WTC11 (cell line): ENCODE measurements at regions not wholly inside any gene's neighbourhood (a gene's known extent, or its start where the extent isn't known, plus 50 kb on each side); places are given as distances from the start of the nearest gene placed in this dataset.
"Not testable (repeated sequence)": the region's sequence is repeated elsewhere in the genome, so short reads cannot be mapped to it uniquely, and the experiment has no call there.

ENCODE experiments used
- E2F1 ChIP-seq: sonication (generic); formaldehyde crosslinking; IDR thresholded peaks from 2 replicates; pipeline ENCODE4 v1.8.0; 2022; ENCODE audit warnings: mild to moderate bottlenecking, missing genetic modification reagents
- FOXK1 ChIP-seq: sonication (generic); formaldehyde crosslinking; IDR thresholded peaks from 2 replicates; pipeline ENCODE4 v1.8.0; 2022; ENCODE audit warnings: mild to moderate bottlenecking, moderate library complexity, missing genetic modification reagents
- GABPB1 ChIP-seq: sonication (generic); formaldehyde crosslinking; IDR thresholded peaks from 2 replicates; pipeline ENCODE4 v1.8.1; 2023; ENCODE audit warnings: mild to moderate bottlenecking, missing genetic modification reagents
- IRF1 ChIP-seq: sonication (generic); formaldehyde crosslinking; IDR thresholded peaks from 2 replicates; pipeline ENCODE4 v1.8.0; 2023; ENCODE audit warnings: missing genetic modification reagents
- NR2C2 ChIP-seq: sonication (generic); formaldehyde crosslinking; IDR thresholded peaks from 2 replicates; pipeline ENCODE4 v1.8.0; 2022; ENCODE audit warnings: mild to moderate bottlenecking, missing genetic modification reagents
- TP53 ChIP-seq: sonication (generic); formaldehyde crosslinking; IDR thresholded peaks from 2 replicates; pipeline ENCODE4 v1.8.1; 2023; ENCODE audit warnings: mild to moderate bottlenecking, missing genetic modification reagents
- USF1 ChIP-seq: sonication (generic); formaldehyde crosslinking; IDR thresholded peaks from 2 replicates; pipeline ENCODE4 v1.8.0; 2022; ENCODE audit warnings: mild to moderate bottlenecking, missing genetic modification reagents
- ZNF232 ChIP-seq: sonication (generic); formaldehyde crosslinking; IDR thresholded peaks from 2 replicates; pipeline ENCODE4 v1.8.0; 2022; ENCODE audit warnings: mild to moderate bottlenecking, missing genetic modification reagents
- ZNF263 ChIP-seq: sonication (generic); formaldehyde crosslinking; IDR thresholded peaks from 2 replicates; pipeline ENCODE4 v1.8.1; 2022; ENCODE audit warnings: low read depth, mild to moderate bottlenecking, moderate library complexity, missing genetic modification reagents
- TF ChIP-seq, protein P1 (sequence below): fragments of 200-600 bp; IDR thresholded peaks from 2 replicates; pipeline ENCODE4 v1.8.0; 2022; ENCODE audit warnings: antibody characterized with exemption
- TF ChIP-seq, protein P2 (sequence below): sonication (generic); formaldehyde crosslinking; IDR thresholded peaks from 2 replicates; pipeline ENCODE4 v1.8.1; 2023; ENCODE audit warnings: mild to moderate bottlenecking, missing genetic modification reagents
- TF ChIP-seq, protein P3 (sequence below): sonication (generic); formaldehyde crosslinking; IDR thresholded peaks from 2 replicates; pipeline ENCODE4 v1.8.0; 2023; ENCODE audit warnings: mild to moderate bottlenecking, missing genetic modification reagents
- TF ChIP-seq, protein P4 (sequence below): sonication (generic); formaldehyde crosslinking; IDR thresholded peaks from 2 replicates; pipeline ENCODE4 v1.8.0; 2022; ENCODE audit warnings: mild to moderate bottlenecking, missing genetic modification reagents

DNA sequence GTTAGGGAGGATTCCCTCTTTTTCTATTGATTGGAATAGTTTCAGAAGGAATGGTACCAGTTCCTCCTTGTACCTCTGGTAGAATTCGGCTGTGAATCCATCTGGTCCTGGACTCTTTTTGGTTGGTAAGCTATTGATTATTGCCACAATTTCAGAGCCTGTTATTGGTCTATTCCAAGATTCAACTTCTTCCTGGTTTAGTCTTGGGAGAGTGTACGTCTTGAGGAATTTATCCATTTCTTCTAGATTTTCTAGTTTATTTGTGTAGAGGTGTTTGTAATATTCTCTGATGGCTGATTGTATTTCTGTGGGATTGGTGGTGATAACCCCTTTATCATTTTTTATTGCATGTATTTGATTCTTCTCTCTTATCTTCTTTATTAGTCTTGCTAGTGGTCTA lies 96.4 kb downstream of the ANKRD30BL start:
- TF ChIP-seq, protein P1, sequence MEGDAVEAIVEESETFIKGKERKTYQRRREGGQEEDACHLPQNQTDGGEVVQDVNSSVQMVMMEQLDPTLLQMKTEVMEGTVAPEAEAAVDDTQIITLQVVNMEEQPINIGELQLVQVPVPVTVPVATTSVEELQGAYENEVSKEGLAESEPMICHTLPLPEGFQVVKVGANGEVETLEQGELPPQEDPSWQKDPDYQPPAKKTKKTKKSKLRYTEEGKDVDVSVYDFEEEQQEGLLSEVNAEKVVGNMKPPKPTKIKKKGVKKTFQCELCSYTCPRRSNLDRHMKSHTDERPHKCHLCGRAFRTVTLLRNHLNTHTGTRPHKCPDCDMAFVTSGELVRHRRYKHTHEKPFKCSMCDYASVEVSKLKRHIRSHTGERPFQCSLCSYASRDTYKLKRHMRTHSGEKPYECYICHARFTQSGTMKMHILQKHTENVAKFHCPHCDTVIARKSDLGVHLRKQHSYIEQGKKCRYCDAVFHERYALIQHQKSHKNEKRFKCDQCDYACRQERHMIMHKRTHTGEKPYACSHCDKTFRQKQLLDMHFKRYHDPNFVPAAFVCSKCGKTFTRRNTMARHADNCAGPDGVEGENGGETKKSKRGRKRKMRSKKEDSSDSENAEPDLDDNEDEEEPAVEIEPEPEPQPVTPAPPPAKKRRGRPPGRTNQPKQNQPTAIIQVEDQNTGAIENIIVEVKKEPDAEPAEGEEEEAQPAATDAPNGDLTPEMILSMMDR: not testable (repeated sequence)
- not testable (repeated sequence) for TF ChIP-seq IRF1 (CRISPR knock-in tag); USF1 (CRISPR knock-in tag); GABPB1 (CRISPR knock-in tag); E2F1; ZNF232 (CRISPR knock-in tag); NR2C2 (CRISPR knock-in tag); ZNF263 (CRISPR knock-in tag); FOXK1; TP53
- TF ChIP-seq, protein P2, sequence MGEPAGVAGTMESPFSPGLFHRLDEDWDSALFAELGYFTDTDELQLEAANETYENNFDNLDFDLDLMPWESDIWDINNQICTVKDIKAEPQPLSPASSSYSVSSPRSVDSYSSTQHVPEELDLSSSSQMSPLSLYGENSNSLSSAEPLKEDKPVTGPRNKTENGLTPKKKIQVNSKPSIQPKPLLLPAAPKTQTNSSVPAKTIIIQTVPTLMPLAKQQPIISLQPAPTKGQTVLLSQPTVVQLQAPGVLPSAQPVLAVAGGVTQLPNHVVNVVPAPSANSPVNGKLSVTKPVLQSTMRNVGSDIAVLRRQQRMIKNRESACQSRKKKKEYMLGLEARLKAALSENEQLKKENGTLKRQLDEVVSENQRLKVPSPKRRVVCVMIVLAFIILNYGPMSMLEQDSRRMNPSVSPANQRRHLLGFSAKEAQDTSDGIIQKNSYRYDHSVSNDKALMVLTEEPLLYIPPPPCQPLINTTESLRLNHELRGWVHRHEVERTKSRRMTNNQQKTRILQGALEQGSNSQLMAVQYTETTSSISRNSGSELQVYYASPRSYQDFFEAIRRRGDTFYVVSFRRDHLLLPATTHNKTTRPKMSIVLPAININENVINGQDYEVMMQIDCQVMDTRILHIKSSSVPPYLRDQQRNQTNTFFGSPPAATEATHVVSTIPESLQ (CRISPR knock-in tag): not testable (repeated sequence)
- TF ChIP-seq, protein P3, sequence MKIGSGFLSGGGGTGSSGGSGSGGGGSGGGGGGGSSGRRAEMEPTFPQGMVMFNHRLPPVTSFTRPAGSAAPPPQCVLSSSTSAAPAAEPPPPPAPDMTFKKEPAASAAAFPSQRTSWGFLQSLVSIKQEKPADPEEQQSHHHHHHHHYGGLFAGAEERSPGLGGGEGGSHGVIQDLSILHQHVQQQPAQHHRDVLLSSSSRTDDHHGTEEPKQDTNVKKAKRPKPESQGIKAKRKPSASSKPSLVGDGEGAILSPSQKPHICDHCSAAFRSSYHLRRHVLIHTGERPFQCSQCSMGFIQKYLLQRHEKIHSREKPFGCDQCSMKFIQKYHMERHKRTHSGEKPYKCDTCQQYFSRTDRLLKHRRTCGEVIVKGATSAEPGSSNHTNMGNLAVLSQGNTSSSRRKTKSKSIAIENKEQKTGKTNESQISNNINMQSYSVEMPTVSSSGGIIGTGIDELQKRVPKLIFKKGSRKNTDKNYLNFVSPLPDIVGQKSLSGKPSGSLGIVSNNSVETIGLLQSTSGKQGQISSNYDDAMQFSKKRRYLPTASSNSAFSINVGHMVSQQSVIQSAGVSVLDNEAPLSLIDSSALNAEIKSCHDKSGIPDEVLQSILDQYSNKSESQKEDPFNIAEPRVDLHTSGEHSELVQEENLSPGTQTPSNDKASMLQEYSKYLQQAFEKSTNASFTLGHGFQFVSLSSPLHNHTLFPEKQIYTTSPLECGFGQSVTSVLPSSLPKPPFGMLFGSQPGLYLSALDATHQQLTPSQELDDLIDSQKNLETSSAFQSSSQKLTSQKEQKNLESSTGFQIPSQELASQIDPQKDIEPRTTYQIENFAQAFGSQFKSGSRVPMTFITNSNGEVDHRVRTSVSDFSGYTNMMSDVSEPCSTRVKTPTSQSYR (CRISPR knock-in tag): not testable (repeated sequence)
- TF ChIP-seq, protein P4, sequence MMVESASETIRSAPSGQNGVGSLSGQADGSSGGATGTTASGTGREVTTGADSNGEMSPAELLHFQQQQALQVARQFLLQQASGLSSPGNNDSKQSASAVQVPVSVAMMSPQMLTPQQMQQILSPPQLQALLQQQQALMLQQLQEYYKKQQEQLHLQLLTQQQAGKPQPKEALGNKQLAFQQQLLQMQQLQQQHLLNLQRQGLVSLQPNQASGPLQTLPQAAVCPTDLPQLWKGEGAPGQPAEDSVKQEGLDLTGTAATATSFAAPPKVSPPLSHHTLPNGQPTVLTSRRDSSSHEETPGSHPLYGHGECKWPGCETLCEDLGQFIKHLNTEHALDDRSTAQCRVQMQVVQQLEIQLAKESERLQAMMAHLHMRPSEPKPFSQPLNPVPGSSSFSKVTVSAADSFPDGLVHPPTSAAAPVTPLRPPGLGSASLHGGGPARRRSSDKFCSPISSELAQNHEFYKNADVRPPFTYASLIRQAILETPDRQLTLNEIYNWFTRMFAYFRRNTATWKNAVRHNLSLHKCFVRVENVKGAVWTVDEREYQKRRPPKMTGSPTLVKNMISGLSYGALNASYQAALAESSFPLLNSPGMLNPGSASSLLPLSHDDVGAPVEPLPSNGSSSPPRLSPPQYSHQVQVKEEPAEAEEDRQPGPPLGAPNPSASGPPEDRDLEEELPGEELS (CRISPR knock-in tag): not testable (repeated sequence)
